ENCODE measurements at regions not wholly inside any gene's neighbourhood (a gene's known extent, or its start where the extent isn't known, plus 50 kb on each side); places are given as distances from the start of the nearest gene placed in this dataset.

DNA sequence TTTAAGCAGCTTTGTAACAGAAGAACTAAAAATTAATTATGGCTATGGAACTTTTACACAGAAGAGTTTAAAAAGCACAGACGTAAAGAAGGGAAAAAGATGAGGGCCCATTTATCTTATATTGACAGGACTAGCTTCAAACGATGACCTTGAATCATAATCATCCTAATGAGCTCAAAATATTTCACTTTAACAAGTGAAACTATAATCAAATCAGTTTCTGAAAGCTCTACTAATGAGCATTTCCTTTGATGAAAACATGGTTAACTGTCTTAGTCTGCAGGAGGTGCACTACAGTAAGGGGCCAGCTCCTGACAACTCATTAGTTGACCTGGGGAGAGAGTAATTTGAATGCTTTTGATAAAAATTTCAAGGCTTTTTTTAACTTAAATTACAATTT, 228.0 kb upstream of the DEFB112 start:
- TF ChIP-seq, protein P1, sequence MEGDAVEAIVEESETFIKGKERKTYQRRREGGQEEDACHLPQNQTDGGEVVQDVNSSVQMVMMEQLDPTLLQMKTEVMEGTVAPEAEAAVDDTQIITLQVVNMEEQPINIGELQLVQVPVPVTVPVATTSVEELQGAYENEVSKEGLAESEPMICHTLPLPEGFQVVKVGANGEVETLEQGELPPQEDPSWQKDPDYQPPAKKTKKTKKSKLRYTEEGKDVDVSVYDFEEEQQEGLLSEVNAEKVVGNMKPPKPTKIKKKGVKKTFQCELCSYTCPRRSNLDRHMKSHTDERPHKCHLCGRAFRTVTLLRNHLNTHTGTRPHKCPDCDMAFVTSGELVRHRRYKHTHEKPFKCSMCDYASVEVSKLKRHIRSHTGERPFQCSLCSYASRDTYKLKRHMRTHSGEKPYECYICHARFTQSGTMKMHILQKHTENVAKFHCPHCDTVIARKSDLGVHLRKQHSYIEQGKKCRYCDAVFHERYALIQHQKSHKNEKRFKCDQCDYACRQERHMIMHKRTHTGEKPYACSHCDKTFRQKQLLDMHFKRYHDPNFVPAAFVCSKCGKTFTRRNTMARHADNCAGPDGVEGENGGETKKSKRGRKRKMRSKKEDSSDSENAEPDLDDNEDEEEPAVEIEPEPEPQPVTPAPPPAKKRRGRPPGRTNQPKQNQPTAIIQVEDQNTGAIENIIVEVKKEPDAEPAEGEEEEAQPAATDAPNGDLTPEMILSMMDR (IDR thresholded peaks at IDR 0.05; ENCODE audit: unreplicated experiment in 3 of 3) = no peak
- Mint-ChIP-seq H3K27ac (peak overlapping the region in 1 of 3 experiments; percentile 63), H3K27me3 (ENCODE audit: low read depth) (no peaks in the 10 kb centered on the region), H3K36me3 (ENCODE audit: low read depth) (no peaks in the 10 kb centered on the region), H3K4me3 (no peak overlapping the region), H3K9me3 (no peaks in the 10 kb centered on the region), H3K4me1 (no peaks in the 10 kb centered on the region)

- Mint-ChIP-seq H3K4me3 (no peak overlapping the region), H3K4me1 (no peaks in the 10 kb centered on the region), H3K36me3 (ENCODE audit: low read depth) (no peaks in the 10 kb centered on the region), H3K9me3 (no peaks in the 10 kb centered on the region), H3K27ac (peak overlapping the region in 1 of 3 experiments; percentile 82), H3K27me3 (ENCODE audit: low read depth) (no peaks in the 10 kb centered on the region)
- TF ChIP-seq, protein P1 (IDR thresholded peaks at IDR 0.05; ENCODE audit: unreplicated experiment in 3 of 3) = no peak
These were observed 228.9 kb upstream of the DEFB112 start for GRCh38 chr6:50278663-50279062.

DNA sequence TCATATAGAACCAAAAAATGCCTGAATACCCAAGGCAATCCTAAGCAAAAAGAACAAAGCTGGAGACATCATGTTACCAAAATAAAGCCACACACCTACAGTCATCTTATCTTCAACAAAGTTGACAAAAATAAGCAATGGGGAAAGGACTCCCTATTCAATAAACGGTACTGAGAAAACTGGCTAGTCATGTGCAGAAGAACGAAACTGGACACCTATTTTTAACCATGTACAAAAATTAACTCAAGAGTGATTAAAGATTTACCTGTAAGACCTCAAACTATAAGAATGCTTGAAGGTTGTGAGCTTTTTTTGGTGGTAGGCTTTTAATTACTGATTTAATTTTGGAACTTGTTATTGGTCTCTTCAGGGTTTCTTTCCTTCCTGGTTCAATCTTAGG, 236.0 kb upstream of the DEFB112 start:
- Mint-ChIP-seq H3K4me3 (peak overlapping the region in 1 of 3 experiments; percentile 8), H3K9me3 (no peaks in the 10 kb centered on the region), H3K27me3 (ENCODE audit: low read depth) (no peaks in the 10 kb centered on the region), H3K27ac (peak overlapping the region in 1 of 3 experiments; percentile 77), H3K36me3 (ENCODE audit: low read depth) (no peaks in the 10 kb centered on the region), H3K4me1 (no peaks in the 10 kb centered on the region)
- TF ChIP-seq, protein P1 (IDR thresholded peaks at IDR 0.05; ENCODE audit: unreplicated experiment in 3 of 3) = no peak

- TF ChIP-seq, protein P1 (IDR thresholded peaks at IDR 0.05; ENCODE audit: unreplicated experiment in 3 of 3) = no peak
- Mint-ChIP-seq H3K36me3 (ENCODE audit: low read depth) (no peaks in the 10 kb centered on the region), H3K9me3 (no peaks in the 10 kb centered on the region), H3K27ac (peak overlapping the region in 1 of 3 experiments; percentile 47), H3K4me1 (no peaks in the 10 kb centered on the region), H3K4me3 (no peak overlapping the region), H3K27me3 (ENCODE audit: low read depth) (no peaks in the 10 kb centered on the region)
These were observed 238.5 kb upstream of the DEFB112 start for GRCh38 chr6:50288241-50288640.

- no peaks in the 10 kb centered on the region for H3K4me1 Mint-ChIP-seq
- no peak overlapping the region for H3K4me3 Mint-ChIP-seq
- H3K27me3 Mint-ChIP-seq (ENCODE audit: low read depth) = no peaks in the 10 kb centered on the region
- no peaks in the 10 kb centered on the region for H3K36me3 Mint-ChIP-seq (ENCODE audit: low read depth)
- peak overlapping the region in 1 of 3 experiments; percentile 47 for H3K27ac Mint-ChIP-seq
- TF ChIP-seq, protein P1 (IDR thresholded peaks at IDR 0.05; ENCODE audit: unreplicated experiment in 3 of 3) = no peak
- no peaks in the 10 kb centered on the region for H3K9me3 Mint-ChIP-seq
These were observed 239.2 kb upstream of the DEFB112 start for GRCh38 chr6:50288881-50289280.

- TF ChIP-seq, protein P1 (IDR thresholded peaks at IDR 0.05; ENCODE audit: unreplicated experiment in 3 of 3) = no peak
- Mint-ChIP-seq H3K4me1 (no peaks in the 10 kb centered on the region), H3K27ac (no peak overlapping the region), H3K4me3 (no peak overlapping the region), H3K27me3 (ENCODE audit: low read depth) (no peaks in the 10 kb centered on the region), H3K36me3 (ENCODE audit: low read depth) (no peaks in the 10 kb centered on the region), H3K9me3 (no peaks in the 10 kb centered on the region)
These were observed 239.6 kb upstream of the DEFB112 start for GRCh38 chr6:50289366-50289765.

Measured in nephron (organoid).